GM21423 (cell line): ENCODE measurements at regions not wholly inside any gene's neighbourhood (a gene's known extent, or its start where the extent isn't known, plus 50 kb on each side); places are given as distances from the start of the nearest gene placed in this dataset.
"Not testable (repeated sequence)": the region's sequence is repeated elsewhere in the genome, so short reads cannot be mapped to it uniquely, and the experiment has no call there.

Experiments used
- ATAC-seq: cut with Tn5 transposase; IDR thresholded peaks from one replicate; pipeline ENCODE4 v1.9.1; 2021; ENCODE audit warnings: mild to moderate bottlenecking, moderate library complexity; ENCODE audit not compliant: unreplicated experiment

GRCh38 chr10:10730471-10731043 is 287.1 kb upstream of the CELF2 start:
- no peak for ATAC-seq

GRCh38 chr10:10731366-10731765 is 286.3 kb upstream of the CELF2 start:
- no peak for ATAC-seq

- ATAC-seq, result no peak
Observed at GRCh38 chr10:10734356-10735064, 283.2 kb upstream of the CELF2 start.

GRCh38 chr10:10745291-10745690 is 272.4 kb upstream of the CELF2 start:
- ATAC-seq, result no peak

GRCh38 chr10:10755490-10755889 is 262.2 kb upstream of the CELF2 start:
- no peak for ATAC-seq

- no peak for ATAC-seq
Observed at GRCh38 chr10:10758306-10758705, 259.4 kb upstream of the CELF2 start.

- not testable (repeated sequence) for ATAC-seq
Observed at GRCh38 chr10:10759806-10760205, 257.9 kb upstream of the CELF2 start.

- ATAC-seq, result no peak
Observed at GRCh38 chr10:10765017-10765416, 252.7 kb upstream of the CELF2 start.

GRCh38 chr10:10772411-10772810 is 245.3 kb upstream of the CELF2 start:
- no peak for ATAC-seq

GRCh38 chr10:10772874-10773508 is 244.7 kb upstream of the CELF2 start:
- ATAC-seq, result no peak

- ATAC-seq, result no peak
Observed at GRCh38 chr10:10774416-10774815, 243.3 kb upstream of the CELF2 start.

- ATAC-seq, result no peak
Observed at GRCh38 chr10:10776363-10776762, 241.3 kb upstream of the CELF2 start.

- ATAC-seq, result no peak
Observed at GRCh38 chr10:10777279-10777678, 240.4 kb upstream of the CELF2 start.

GRCh38 chr10:10777723-10778122 is 239.9 kb upstream of the CELF2 start:
- ATAC-seq, result no peak

GRCh38 chr10:10778959-10779358 is 238.7 kb upstream of the CELF2 start:
- ATAC-seq, result no peak

GRCh38 chr10:10779511-10779910 is 238.2 kb upstream of the CELF2 start:
- no peak for ATAC-seq

GRCh38 chr10:10780746-10781145 is 236.9 kb upstream of the CELF2 start:
- no peak for ATAC-seq

- no peak for ATAC-seq
Observed at GRCh38 chr10:10782603-10783002, 235.1 kb upstream of the CELF2 start.

- ATAC-seq, result no peak
Observed at GRCh38 chr10:10785627-10786026, 232.0 kb upstream of the CELF2 start.

- no peak for ATAC-seq
Observed at GRCh38 chr10:10786109-10787090, 231.3 kb upstream of the CELF2 start.

- no peak for ATAC-seq
Observed at GRCh38 chr10:10787586-10787985, 230.1 kb upstream of the CELF2 start.
